Nephron progenitor cell (in vitro differentiated cells): ENCODE measurements at regions not wholly inside any gene's neighbourhood (a gene's known extent, or its start where the extent isn't known, plus 50 kb on each side); places are given as distances from the start of the nearest gene placed in this dataset.

Experiments
- DNase-seq: peaks from one replicate; pipeline ENCODE4 v3.0.0; 2021
- H3K27ac Mint-ChIP-seq: 2 replicates; pipeline ENCODE4 v1.8.0; 2021; ENCODE audit warnings: mild to moderate bottlenecking, moderate library complexity, mixed read lengths
- H3K27me3 Mint-ChIP-seq: 2 replicates; pipeline ENCODE4 v1.8.0; 2021; ENCODE audit warnings: mild to moderate bottlenecking, low read depth, mixed read lengths; ENCODE audit not compliant: poor library complexity
- H3K36me3 Mint-ChIP-seq: 2 replicates; pipeline ENCODE4 v1.8.0; 2021; ENCODE audit warnings: low read depth, mixed read lengths
- H3K4me1 Mint-ChIP-seq: 2 replicates; pipeline ENCODE4 v1.8.0; 2021; ENCODE audit warnings: mixed read lengths
- H3K4me3 Mint-ChIP-seq: 2 replicates; pipeline ENCODE4 v1.8.0; 2021; ENCODE audit warnings: mild to moderate bottlenecking, moderate library complexity, mixed read lengths
- H3K9me3 Mint-ChIP-seq: 2 replicates; pipeline ENCODE4 v1.8.0; 2021; ENCODE audit warnings: mild to moderate bottlenecking, moderate library complexity, mixed read lengths
- CTCF ChIP-seq: fragments of 200-600 bp; sonication (generic); IDR thresholded peaks from 2 replicates; pipeline ENCODE4 v1.5.0; 2021; ENCODE audit warnings: antibody characterized with exemption

DNA sequence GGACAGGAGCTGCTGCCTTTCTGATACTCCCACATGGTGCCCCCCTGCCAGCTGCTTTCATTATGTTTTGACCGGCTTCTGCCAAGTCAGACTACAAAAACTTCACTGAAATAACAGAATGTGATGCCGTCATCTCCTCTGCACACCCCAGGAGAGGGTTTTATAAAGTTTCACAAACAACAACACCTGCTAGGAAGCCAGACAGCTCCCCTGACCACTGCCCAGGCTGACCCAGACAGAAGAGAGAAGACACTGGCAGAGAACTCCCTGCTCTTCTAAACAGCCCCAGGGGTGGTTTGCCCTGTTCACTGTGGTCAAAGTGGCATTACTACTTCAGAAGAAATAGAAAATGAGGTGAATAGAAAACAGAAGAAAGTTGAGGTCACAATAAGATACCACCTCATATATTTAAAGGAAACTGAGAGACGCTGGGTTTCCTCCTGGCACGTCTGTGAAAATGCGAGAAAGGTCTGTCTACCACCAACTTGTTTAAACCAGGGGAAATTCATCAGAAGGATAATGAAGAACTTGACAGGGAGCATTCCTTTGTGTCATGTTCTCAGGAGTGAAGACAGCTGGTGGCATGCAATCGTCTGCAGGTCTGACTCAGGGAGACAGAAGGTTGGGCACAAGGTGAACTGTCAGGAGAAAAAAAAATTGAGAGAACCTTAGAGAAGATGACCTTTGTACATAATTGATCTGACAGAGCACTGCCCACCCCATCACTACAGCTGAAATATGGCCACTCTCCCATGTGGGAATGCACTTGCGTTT lies 119.0 kb upstream of the NFIA start:
- Mint-ChIP-seq H3K4me3 (no peak overlapping the region), H3K4me1 (no peaks in the 10 kb centered on the region), H3K27ac (no peak overlapping the region), H3K36me3 (peaks cover 13% of the 10 kb centered on the region), H3K9me3 (peaks cover 39% of the 10 kb centered on the region), H3K27me3 (peaks cover 6% of the 10 kb centered on the region)
- no peak for TF ChIP-seq CTCF
- no peak for DNase-seq

DNA sequence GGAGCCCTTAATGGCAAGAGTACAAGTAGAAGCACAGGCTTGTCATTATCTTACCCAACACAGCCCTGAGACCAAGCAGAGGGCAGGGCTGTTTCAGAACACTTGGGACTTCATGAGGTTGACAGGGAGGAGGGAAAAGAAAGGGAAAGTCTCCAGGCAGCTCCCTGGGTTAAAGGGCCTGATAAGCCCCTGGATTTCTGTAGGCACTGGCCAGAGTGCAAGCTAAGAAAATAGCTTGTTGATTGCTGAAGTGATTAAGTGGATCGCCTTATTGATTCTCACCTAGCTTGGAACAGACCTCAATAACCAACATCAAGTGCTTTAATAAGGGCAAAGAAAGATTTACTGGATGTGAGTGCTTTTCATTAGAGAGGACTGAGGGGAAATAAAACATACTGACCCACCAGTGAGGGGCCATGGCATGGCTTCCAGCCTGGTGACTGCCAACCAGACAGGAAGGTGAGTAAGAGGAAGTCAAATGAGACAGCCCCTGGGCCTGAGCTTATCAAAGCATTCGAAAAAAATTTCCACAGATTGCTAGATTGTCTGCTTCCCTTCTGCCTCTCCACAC lies 121.4 kb upstream of the NFIA start:
- TF ChIP-seq CTCF: no peak
- H3K4me1 Mint-ChIP-seq: no peaks in the 10 kb centered on the region
- H3K36me3 Mint-ChIP-seq: peaks cover 6% of the 10 kb centered on the region
- no peak overlapping the region for H3K4me3 Mint-ChIP-seq
- no peak for DNase-seq
- H3K27ac Mint-ChIP-seq: no peak overlapping the region
- peaks cover 31% of the 10 kb centered on the region for H3K9me3 Mint-ChIP-seq
- peaks cover 7% of the 10 kb centered on the region for H3K27me3 Mint-ChIP-seq

- no peak for TF ChIP-seq CTCF
- no peak for DNase-seq
- peaks cover 7% of the 10 kb centered on the region for H3K27me3 Mint-ChIP-seq
- H3K27ac Mint-ChIP-seq: no peak overlapping the region
- no peak overlapping the region for H3K4me3 Mint-ChIP-seq
- H3K9me3 Mint-ChIP-seq: peaks cover 28% of the 10 kb centered on the region
- no peaks in the 10 kb centered on the region for H3K4me1 Mint-ChIP-seq
- H3K36me3 Mint-ChIP-seq: peaks cover 6% of the 10 kb centered on the region
These were observed 122.7 kb upstream of the NFIA start for GRCh38 chr1:60959701-60960100.

DNA sequence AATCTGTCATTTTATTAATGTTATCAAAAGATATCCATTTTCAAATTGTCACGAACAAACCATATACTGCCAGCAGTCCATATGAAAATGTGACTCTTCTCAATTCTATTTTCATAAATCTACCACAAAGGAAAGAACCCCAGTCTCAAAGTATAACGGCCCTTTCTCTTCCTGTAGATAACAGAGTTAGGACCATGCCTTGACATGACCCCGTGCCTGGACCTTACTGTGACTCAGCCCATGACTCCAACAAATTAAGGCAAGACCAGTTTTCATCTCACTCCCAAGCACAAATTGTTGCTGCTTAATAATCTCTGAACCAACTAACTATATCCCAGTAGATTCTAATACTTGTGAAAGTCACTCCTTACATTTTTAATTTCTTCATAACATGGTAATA lies 124.4 kb upstream of the NFIA start:
- H3K36me3 Mint-ChIP-seq: peaks cover 5% of the 10 kb centered on the region
- peaks cover 7% of the 10 kb centered on the region for H3K27me3 Mint-ChIP-seq
- no peak for DNase-seq
- H3K9me3 Mint-ChIP-seq: peaks cover 16% of the 10 kb centered on the region
- no peak overlapping the region for H3K27ac Mint-ChIP-seq
- no peak overlapping the region for H3K4me3 Mint-ChIP-seq
- no peaks in the 10 kb centered on the region for H3K4me1 Mint-ChIP-seq
- no peak for TF ChIP-seq CTCF

DNA sequence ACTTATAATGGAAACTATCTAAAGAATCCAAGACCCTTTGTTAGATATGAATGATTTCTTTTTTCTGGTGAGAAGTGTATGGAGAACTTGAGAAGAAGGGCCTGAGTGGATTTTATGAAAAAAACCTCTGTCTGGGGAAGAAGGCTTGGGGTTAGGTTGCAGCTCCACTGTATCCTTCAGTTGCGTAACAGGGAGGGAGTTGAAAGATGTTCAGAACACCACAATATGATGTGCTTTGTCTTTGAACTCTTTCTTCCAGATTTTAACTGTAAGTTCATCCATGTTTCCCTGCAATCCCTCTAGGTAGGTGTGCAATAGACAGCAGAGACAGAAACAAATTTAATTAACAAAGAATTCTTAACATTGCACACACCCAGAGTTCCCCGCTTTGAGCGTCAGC lies 125.8 kb upstream of the NFIA start:
- peaks cover 5% of the 10 kb centered on the region for H3K36me3 Mint-ChIP-seq
- peaks cover 16% of the 10 kb centered on the region for H3K9me3 Mint-ChIP-seq
- DNase-seq: no peak
- H3K27ac Mint-ChIP-seq: no peak overlapping the region
- H3K27me3 Mint-ChIP-seq: peaks cover 7% of the 10 kb centered on the region
- H3K4me3 Mint-ChIP-seq: no peak overlapping the region
- no peak for TF ChIP-seq CTCF
- H3K4me1 Mint-ChIP-seq: no peaks in the 10 kb centered on the region

GRCh38 chr1:60952612-60953111 lies 129.7 kb upstream of the NFIA start:
- DNase-seq: no peak
- Mint-ChIP-seq H3K36me3 (peaks cover 5% of the 10 kb centered on the region), H3K4me3 (no peak overlapping the region), H3K9me3 (peaks cover 16% of the 10 kb centered on the region), H3K27ac (no peak overlapping the region), H3K4me1 (peaks cover 14% of the 10 kb centered on the region), H3K27me3 (peaks cover 7% of the 10 kb centered on the region)
- no peak for TF ChIP-seq CTCF
